ENCODE measurements at regions not wholly inside any gene's neighbourhood (a gene's known extent, or its start where the extent isn't known, plus 50 kb on each side); places are given as distances from the start of the nearest gene placed in this dataset.

DNA sequence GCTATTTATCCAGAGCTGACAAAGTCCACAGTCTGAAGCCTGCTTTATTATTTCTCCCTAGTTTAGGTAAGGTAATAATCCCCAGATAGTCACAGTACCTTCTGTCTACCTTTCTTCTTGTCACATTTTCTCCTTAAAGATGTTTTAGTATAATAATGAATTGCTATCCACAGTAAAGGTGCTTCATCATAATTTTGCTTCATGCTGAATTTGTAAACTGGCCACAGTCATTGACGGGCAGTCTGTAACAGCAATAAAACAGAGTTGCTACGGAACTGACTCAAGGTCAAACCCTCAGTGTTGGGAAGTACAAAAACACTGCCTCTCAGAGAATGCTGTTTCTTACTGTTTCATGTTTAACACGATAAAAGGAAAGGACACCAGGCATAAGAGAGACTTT, 195.7 kb downstream of the ZNF608 start:
- Histone ChIP-seq H3K9me3 (no peaks in the 10 kb centered on the region), H3K36me3 (no peaks in the 10 kb centered on the region), H3K27ac (no peak overlapping the region), H3K4me3 (no peak overlapping the region), H3K27me3 (no peaks in the 10 kb centered on the region), H3K4me1 (no peaks in the 10 kb centered on the region)
- TF ChIP-seq CTCF (IDR thresholded peaks at IDR 0.05) (no peak), POLR2A (IDR thresholded peaks at IDR 0.05) (no peak)
- DNase-seq = no peak

DNA sequence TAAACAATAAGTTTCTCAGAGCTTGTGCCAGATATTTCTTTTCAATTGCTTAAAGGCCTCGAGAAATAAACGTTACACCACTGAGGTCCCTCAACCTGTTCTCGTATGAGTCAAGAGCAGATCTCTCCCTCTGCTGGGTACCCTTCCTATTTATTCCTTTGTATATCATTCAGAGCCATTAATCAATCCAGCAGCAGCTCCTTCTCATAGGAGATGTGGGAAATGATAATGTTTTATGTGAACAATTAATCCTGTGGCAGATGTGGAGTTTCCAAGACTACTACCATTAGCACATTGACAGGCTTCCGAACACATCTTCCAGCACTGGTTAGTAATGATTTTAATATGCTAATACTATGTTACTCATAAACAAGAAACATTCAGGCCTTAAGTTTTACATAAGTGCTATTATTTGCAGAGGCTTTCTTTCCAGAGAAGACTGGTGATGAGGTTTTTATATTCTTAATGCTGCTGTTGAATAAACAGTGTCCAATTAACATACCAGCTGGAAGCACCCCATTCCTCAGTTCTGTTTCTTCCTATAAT, 196.5 kb downstream of the ZNF608 start:
- no peak overlapping the region for H3K4me3 ChIP-seq
- DNase-seq = no peak
- no peak overlapping the region for H3K27ac ChIP-seq
- H3K4me1 ChIP-seq = no peaks in the 10 kb centered on the region
- TF ChIP-seq CTCF (IDR thresholded peaks at IDR 0.05) (no peak), POLR2A (IDR thresholded peaks at IDR 0.05) (no peak)
- no peaks in the 10 kb centered on the region for H3K36me3 ChIP-seq
- no peaks in the 10 kb centered on the region for H3K27me3 ChIP-seq
- H3K9me3 ChIP-seq = no peaks in the 10 kb centered on the region

- TF ChIP-seq POLR2A (IDR thresholded peaks at IDR 0.05) = no peak
- no peak for TF ChIP-seq CTCF (IDR thresholded peaks at IDR 0.05)
- Histone ChIP-seq H3K9me3 (no peaks in the 10 kb centered on the region), H3K36me3 (no peaks in the 10 kb centered on the region), H3K27me3 (no peaks in the 10 kb centered on the region), H3K4me3 (no peak overlapping the region), H3K4me1 (no peaks in the 10 kb centered on the region), H3K27ac (no peak overlapping the region)
- no peak for DNase-seq
These were observed 199.8 kb downstream of the ZNF608 start for GRCh38 chr5:124546643-124547042.

GRCh38 chr5:124544366-124545055, 201.9 kb downstream of the ZNF608 start:
- DNase-seq = no peak
- no peak overlapping the region for H3K27ac ChIP-seq
- no peaks in the 10 kb centered on the region for H3K4me1 ChIP-seq
- no peak overlapping the region for H3K4me3 ChIP-seq
- TF ChIP-seq CTCF (IDR thresholded peaks at IDR 0.05) (no peak), POLR2A (IDR thresholded peaks at IDR 0.05) (no peak)
- no peaks in the 10 kb centered on the region for H3K36me3 ChIP-seq
- H3K9me3 ChIP-seq = no peaks in the 10 kb centered on the region
- no peaks in the 10 kb centered on the region for H3K27me3 ChIP-seq

DNA sequence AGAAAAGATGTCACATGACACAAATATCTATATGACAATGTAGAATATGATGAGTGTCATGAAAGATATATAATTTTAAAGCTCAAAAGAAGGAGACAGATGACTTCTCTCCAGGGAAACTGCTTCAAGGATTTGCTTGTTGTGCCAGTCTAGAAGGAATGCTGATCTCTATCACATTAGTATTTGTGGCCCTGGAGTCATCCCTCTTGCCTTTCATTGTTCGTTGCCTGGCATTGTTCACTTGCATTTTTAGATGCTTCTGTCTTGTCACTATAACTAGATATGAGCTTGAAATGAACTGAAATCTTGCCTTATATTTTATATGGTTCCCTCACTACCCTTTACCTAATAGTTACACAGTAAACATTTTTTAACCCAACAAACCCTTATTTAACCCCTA, 207.5 kb downstream of the ZNF608 start:
- Histone ChIP-seq H3K27ac (no peak overlapping the region), H3K9me3 (no peaks in the 10 kb centered on the region), H3K4me1 (no peaks in the 10 kb centered on the region), H3K27me3 (no peaks in the 10 kb centered on the region), H3K36me3 (no peaks in the 10 kb centered on the region), H3K4me3 (no peak overlapping the region)
- TF ChIP-seq POLR2A (IDR thresholded peaks at IDR 0.05) (no peak), CTCF (IDR thresholded peaks at IDR 0.05) (no peak)
- DNase-seq = no peak
